H7 (cell line): ENCODE measurements at regions not wholly inside any gene's neighbourhood (a gene's known extent, or its start where the extent isn't known, plus 50 kb on each side); places are given as distances from the start of the nearest gene placed in this dataset.
"Not testable (repeated sequence)": the region's sequence is repeated elsewhere in the genome, so short reads cannot be mapped to it uniquely, and the experiment has no call there.

Experiments used
- DNase-seq: peaks from one replicate; pipeline ENCODE4 v3.0.0; 2012
- H3K27me3 ChIP-seq: 2 replicates; pipeline ENCODE4 v1.6.0; 2011; ENCODE audit warnings: mild to moderate bottlenecking, low read length; ENCODE audit not compliant: control insufficient read depth, insufficient read depth
- H3K36me3 ChIP-seq: replicated peaks from 2 replicates; pipeline ENCODE4 v1.5.1; 2011; ENCODE audit warnings: low read length; ENCODE audit not compliant: control insufficient read depth, insufficient read depth
- H3K4me3 ChIP-seq: 2 replicates; pipeline ENCODE4 v1.5.1; 2011; ENCODE audit warnings: low read depth, mild to moderate bottlenecking, control low read depth, low read length, moderate library complexity; ENCODE audit not compliant: insufficient read depth

DNA sequence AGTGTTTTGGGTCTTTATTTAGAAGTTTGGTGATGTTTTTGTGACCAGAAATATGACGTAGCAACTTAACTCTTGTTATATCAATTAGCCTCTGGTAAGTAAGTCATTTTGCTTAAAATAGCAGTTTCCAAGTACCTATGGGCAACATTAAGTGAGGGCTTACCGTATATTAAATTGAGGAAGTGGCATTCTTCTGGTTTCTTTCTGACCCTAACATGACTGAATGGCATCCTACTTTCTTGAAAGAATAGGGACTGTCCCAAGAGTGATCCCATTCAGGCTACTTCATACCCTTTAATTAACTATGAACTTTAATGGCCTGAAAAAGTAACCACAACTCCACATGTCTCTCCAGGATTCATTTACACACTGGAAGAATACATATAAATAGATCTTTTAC, 106.6 kb downstream of the MZT1 start:
- no peaks in the 10 kb centered on the region for H3K36me3 ChIP-seq
- H3K27me3 ChIP-seq: no peaks in the 10 kb centered on the region
- no peak overlapping the region for H3K4me3 ChIP-seq
- DNase-seq: no peak

DNA sequence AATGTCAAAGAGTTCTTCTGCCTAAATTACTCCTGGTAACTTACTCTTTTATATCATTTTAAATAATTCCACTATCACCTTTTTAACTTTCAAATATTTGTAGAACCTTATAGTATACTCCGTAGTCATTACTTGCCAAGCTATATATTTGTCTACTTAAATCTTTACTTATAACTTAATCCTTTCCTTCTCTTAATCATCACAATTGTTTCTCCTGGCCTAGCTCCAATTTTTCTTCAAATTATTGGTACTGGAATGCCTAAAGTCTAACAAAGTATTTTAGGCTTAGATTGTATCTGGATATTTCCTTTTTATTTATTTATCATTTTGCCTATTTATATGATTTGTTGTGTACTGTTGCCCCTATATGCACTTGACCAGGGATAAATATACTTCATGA, 109.5 kb downstream of the MZT1 start:
- no peak overlapping the region for H3K4me3 ChIP-seq
- no peaks in the 10 kb centered on the region for H3K36me3 ChIP-seq
- DNase-seq: no peak
- H3K27me3 ChIP-seq: no peaks in the 10 kb centered on the region

DNA sequence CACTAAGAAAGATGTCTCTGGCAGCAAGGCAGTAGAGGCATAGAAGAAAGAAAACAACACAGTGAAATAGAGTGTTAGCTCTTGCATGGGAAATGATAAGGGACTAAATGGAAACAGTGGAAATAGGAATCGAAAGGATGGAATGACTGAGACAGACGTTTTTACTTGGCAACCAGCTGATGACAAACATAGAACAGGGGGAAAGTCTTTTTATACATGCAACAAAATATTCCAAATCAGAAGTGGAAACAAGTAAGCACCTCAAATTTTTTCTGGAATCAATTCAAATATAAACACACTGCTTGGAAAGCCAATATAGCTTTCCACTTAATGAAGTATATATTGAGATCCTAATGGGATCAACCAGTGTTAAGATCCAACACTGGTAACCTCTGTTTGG, 110.2 kb downstream of the MZT1 start:
- H3K4me3 ChIP-seq: no peak overlapping the region
- no peaks in the 10 kb centered on the region for H3K36me3 ChIP-seq
- DNase-seq: no peak
- no peaks in the 10 kb centered on the region for H3K27me3 ChIP-seq

GRCh38 chr13:72610251-72610891, 117.1 kb downstream of the MZT1 start:
- not testable (repeated sequence) for H3K36me3 ChIP-seq, H3K27me3 ChIP-seq, H3K4me3 ChIP-seq, DNase-seq

DNA sequence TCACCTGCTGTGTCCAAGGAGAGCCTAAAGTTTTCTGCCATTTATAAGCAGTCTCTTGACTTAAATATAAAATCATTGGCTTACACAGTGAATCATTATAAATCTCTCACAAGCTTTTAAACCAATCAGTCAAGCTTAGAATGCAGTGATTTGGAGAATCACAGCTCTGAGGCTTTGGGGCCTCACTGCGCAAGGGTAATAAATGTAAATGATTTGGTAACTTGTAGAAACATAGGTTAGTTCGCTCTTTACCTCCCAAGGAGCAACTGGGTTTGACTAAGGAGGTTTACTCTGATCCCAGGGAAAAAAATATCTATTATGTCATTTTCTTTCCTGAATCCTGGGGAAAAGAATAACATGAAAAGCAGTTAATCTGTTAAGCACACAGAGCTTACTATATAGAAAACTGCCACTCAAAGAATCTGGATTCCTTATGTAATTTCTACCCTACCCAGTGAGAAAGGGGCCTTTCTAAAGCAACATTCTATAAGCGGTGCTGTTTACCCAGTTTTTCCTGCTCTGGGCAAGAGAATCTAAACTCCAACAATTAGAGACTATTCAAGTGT, 128.2 kb downstream of the MZT1 start:
- no peaks in the 10 kb centered on the region for H3K27me3 ChIP-seq
- no peak overlapping the region for H3K4me3 ChIP-seq
- no peak for DNase-seq
- no peaks in the 10 kb centered on the region for H3K36me3 ChIP-seq

DNA sequence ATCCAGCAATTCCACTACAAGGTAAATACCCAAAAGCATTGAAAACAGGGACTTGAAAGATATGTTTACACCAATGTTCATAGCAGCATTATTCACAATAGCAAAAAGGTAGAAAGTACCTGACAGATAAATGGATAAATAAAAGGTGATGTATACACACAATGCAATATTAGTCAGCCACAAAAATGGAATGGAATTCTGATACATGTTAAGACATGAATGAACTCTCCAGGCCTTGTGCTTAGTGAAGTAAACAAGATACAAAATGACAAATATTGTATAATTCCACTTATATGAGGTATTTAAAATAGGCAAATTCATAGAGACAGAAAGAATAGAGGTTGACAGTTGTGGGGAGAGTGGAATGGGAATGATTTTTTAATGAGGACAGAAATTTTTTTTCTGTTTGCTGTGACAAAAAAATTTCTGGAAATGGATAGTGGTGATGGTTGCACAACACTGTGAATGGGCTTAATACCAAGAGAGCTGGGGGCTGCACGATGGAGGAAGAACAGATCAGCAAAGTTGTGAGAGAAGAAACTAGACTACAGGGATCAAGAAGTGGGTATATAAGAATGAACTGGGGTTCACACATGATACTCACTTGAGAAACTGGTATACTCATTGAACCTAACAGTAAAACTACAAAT, 137.2 kb downstream of the MZT1 start:
- Histone ChIP-seq H3K27me3 (no peaks in the 10 kb centered on the region), H3K4me3 (no peak overlapping the region), H3K36me3 (no peaks in the 10 kb centered on the region)
- no peak for DNase-seq

- DNase-seq: no peak
- H3K36me3 ChIP-seq: no peaks in the 10 kb centered on the region
- H3K4me3 ChIP-seq: no peak overlapping the region
- H3K27me3 ChIP-seq: no peaks in the 10 kb centered on the region
These were observed 140.9 kb downstream of the MZT1 start for GRCh38 chr13:72586518-72586917.

- DNase-seq: no peak
- Histone ChIP-seq H3K27me3 (no peaks in the 10 kb centered on the region), H3K36me3 (no peaks in the 10 kb centered on the region), H3K4me3 (no peak overlapping the region)
These were observed 142.2 kb downstream of the MZT1 start for GRCh38 chr13:72585254-72585653.

DNA sequence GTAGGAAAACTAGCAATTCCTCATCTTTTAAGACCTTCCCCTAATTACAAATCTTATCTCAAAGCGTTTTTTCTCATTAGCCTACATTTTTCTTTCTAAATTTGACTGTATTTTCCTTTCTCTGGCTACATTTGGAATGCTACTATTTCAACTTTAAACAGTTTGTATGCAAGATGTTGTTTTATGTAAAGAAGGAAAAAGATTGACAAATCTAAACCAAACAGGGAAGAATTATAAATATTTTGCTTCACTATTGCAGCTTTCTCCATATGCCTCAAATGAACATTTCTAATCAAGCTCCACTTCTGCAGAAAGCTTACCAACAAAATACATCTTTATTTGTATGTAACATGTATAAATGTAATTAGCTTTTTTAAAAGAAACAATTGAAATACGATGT, 156.2 kb downstream of the MZT1 start:
- H3K27me3 ChIP-seq: no peaks in the 10 kb centered on the region
- DNase-seq: no peak
- H3K4me3 ChIP-seq: no peak overlapping the region
- H3K36me3 ChIP-seq: no peaks in the 10 kb centered on the region

- Histone ChIP-seq H3K4me3 (no peak overlapping the region), H3K27me3 (no peaks in the 10 kb centered on the region), H3K36me3 (no peaks in the 10 kb centered on the region)
- DNase-seq: no peak
These were observed 157.4 kb downstream of the MZT1 start for GRCh38 chr13:72570019-72570418.

DNA sequence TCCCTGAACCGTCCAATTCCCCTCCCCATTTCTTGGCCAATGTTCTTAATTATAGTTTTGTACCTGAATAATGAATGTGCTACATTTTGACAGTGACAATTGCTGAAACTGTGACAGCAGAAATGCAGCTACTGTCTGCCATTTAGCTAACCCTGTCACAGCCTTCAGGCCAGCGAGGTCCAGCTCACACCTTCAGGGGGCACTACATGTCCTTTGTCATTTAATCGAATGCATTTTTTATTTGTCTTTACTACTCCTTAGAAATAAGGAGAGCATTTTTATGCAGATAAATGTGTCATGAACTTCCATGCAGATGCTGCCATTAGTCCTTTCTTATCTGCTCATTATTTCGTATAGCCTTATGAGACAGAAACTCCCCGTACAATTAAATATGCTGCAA, 159.9 kb downstream of the MZT1 start:
- Histone ChIP-seq H3K4me3 (no peak overlapping the region), H3K27me3 (no peaks in the 10 kb centered on the region), H3K36me3 (no peaks in the 10 kb centered on the region)
- peak; percentile 12 for DNase-seq

- Histone ChIP-seq H3K27me3 (no peaks in the 10 kb centered on the region), H3K36me3 (no peaks in the 10 kb centered on the region), H3K4me3 (no peak overlapping the region)
- no peak for DNase-seq
These were observed 160.9 kb downstream of the MZT1 start for GRCh38 chr13:72566526-72566925.

DNA sequence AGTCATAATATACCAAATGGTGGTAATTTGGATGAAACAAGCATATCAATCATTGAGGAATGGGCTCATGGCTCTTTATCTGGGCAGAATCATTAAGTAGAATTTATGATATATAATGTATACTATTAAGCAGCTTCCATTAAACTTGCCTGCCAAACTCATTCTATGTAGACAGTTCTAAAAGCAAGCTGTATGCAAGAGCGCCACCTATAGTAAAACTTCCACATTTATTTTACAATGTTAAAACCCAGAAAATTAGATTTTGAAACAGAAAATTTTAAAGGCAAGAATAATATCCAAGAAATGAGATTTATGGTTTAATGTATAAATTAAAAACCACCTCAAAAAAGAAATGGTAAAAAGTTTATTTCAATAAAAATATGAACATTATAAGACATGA, 161.5 kb downstream of the MZT1 start:
- no peaks in the 10 kb centered on the region for H3K27me3 ChIP-seq
- peak; percentile 5 for DNase-seq

DNA sequence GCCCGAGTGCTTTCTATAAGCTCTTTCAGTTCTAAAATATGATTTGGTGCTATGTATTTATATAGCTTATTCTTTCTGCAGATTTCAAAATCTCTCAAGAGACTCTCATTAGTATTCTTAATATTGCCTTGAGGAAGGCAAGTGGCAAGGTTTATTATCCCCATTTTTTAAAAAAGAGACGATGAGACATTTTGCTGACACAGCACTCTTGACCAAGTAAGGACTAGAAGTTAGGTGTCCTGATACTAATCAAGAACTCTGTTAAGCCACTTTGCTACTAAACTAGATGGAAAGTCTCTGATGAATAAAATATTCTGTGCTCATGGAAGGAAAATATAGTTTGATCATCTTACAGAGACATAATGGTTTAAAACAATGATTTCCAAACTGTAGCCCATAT, 164.7 kb downstream of the MZT1 start:
- DNase-seq: no peak
- no peaks in the 10 kb centered on the region for H3K27me3 ChIP-seq
- no peaks in the 10 kb centered on the region for H3K36me3 ChIP-seq
- H3K4me3 ChIP-seq: no peak overlapping the region

More for the DNA sequence above, 161.5 kb downstream of the MZT1 start:
- Histone ChIP-seq H3K36me3 (no peaks in the 10 kb centered on the region), H3K4me3 (no peak overlapping the region)

- no peak overlapping the region for H3K4me3 ChIP-seq
- no peaks in the 10 kb centered on the region for H3K36me3 ChIP-seq
- H3K27me3 ChIP-seq: no peaks in the 10 kb centered on the region
- DNase-seq: no peak
These were observed 165.6 kb downstream of the MZT1 start for GRCh38 chr13:72561791-72562190.
